HG03432 (cell line): ENCODE measurements at regions not wholly inside any gene's neighbourhood (a gene's known extent, or its start where the extent isn't known, plus 50 kb on each side); places are given as distances from the start of the nearest gene placed in this dataset.

Source experiments
- ATAC-seq: cut with Tn5 transposase; IDR thresholded peaks from one replicate; pipeline ENCODE4 v1.9.1; 2021; ENCODE audit warnings: mild to moderate bottlenecking, moderate library complexity; ENCODE audit not compliant: unreplicated experiment

GRCh38 chr6:2433711-2434110 lies 188.3 kb upstream of the GMDS start:
- ATAC-seq = no peak

- no peak for ATAC-seq
Observed at GRCh38 chr6:2433266-2433665, 187.9 kb upstream of the GMDS start.

GRCh38 chr6:2432292-2432691 lies 186.9 kb upstream of the GMDS start:
- no peak for ATAC-seq

- ATAC-seq = no peak
Observed at GRCh38 chr6:2430612-2431011, 185.2 kb upstream of the GMDS start.

GRCh38 chr6:2429460-2429859 lies 184.1 kb upstream of the GMDS start:
- no peak for ATAC-seq

GRCh38 chr6:2429032-2429431 lies 183.6 kb upstream of the GMDS start:
- no peak for ATAC-seq

GRCh38 chr6:2426561-2427340 lies 181.3 kb upstream of the GMDS start:
- no peak for ATAC-seq

GRCh38 chr6:2416128-2416712 lies 170.8 kb upstream of the GMDS start:
- no peak for ATAC-seq

- ATAC-seq = no peak
Observed at GRCh38 chr6:2414885-2415547, 169.6 kb upstream of the GMDS start.

GRCh38 chr6:2412731-2413130 lies 167.3 kb upstream of the GMDS start:
- no peak for ATAC-seq

GRCh38 chr6:2410656-2411380 lies 165.4 kb upstream of the GMDS start:
- no peak for ATAC-seq

GRCh38 chr6:2407525-2407924 lies 162.1 kb upstream of the GMDS start:
- ATAC-seq = no peak

- no peak for ATAC-seq
Observed at GRCh38 chr6:2404211-2404929, 159.0 kb upstream of the GMDS start.

GRCh38 chr6:2403546-2403945 lies 158.1 kb upstream of the GMDS start:
- ATAC-seq = no peak

GRCh38 chr6:2396846-2397630 lies 151.6 kb upstream of the GMDS start:
- ATAC-seq = no peak

GRCh38 chr6:2396042-2396657 lies 150.7 kb upstream of the GMDS start:
- ATAC-seq = no peak

- ATAC-seq = no peak
Observed at GRCh38 chr6:2388554-2389324, 143.3 kb upstream of the GMDS start.

- ATAC-seq = no peak
Observed at GRCh38 chr6:2387445-2387844, 142.0 kb upstream of the GMDS start.

GRCh38 chr6:2385471-2385983 lies 140.1 kb upstream of the GMDS start:
- ATAC-seq = no peak
